ENCODE measurements at regions not wholly inside any gene's neighbourhood (a gene's known extent, or its start where the extent isn't known, plus 50 kb on each side); places are given as distances from the start of the nearest gene placed in this dataset.
"Not testable (repeated sequence)": the region's sequence is repeated elsewhere in the genome, so short reads cannot be mapped to it uniquely, and the experiment has no call there.

GRCh38 chr7:130849604-130850003 lies 115.6 kb upstream of the KLF14 start:
- no peak for DNase-seq

- no peak for DNase-seq
These were observed 116.9 kb upstream of the KLF14 start for GRCh38 chr7:130850956-130851355.

GRCh38 chr7:130852867-130853266 lies 118.9 kb upstream of the KLF14 start:
- DNase-seq, result no peak

GRCh38 chr7:130853503-130854279 lies 119.7 kb upstream of the KLF14 start:
- no peak for DNase-seq

GRCh38 chr7:130854481-130854880 lies 120.5 kb upstream of the KLF14 start:
- no peak for DNase-seq

GRCh38 chr7:130856866-130857265 lies 122.9 kb upstream of the KLF14 start:
- no peak for DNase-seq

GRCh38 chr7:130860832-130861231 lies 126.8 kb upstream of the KLF14 start:
- not testable (repeated sequence) for DNase-seq

GRCh38 chr7:130865408-130866236 lies 131.6 kb upstream of the KLF14 start:
- DNase-seq, result no peak

- DNase-seq, result no peak
These were observed 133.0 kb upstream of the KLF14 start for GRCh38 chr7:130867039-130867438.

- no peak for DNase-seq
These were observed 133.7 kb upstream of the KLF14 start for GRCh38 chr7:130867581-130868136.

- DNase-seq, result no peak
These were observed 134.1 kb upstream of the KLF14 start for GRCh38 chr7:130868139-130868538.

- no peak for DNase-seq
These were observed 135.9 kb upstream of the KLF14 start for GRCh38 chr7:130869918-130870317.

- DNase-seq, result no peak
These were observed 138.3 kb upstream of the KLF14 start for GRCh38 chr7:130872341-130872740.

GRCh38 chr7:130872756-130873448 lies 138.9 kb upstream of the KLF14 start:
- DNase-seq, result no peak

- no peak for DNase-seq
These were observed 140.3 kb upstream of the KLF14 start for GRCh38 chr7:130874071-130874915.

- peak; percentile 17 for DNase-seq
These were observed 141.3 kb upstream of the KLF14 start for GRCh38 chr7:130875265-130875741.

- no peak for DNase-seq
These were observed 141.9 kb upstream of the KLF14 start for GRCh38 chr7:130875901-130876300.

- no peak for DNase-seq
These were observed 143.4 kb upstream of the KLF14 start for GRCh38 chr7:130877236-130877990.

- DNase-seq, result no peak
These were observed 143.9 kb upstream of the KLF14 start for GRCh38 chr7:130877991-130878305.

- DNase-seq, result no peak
These were observed 144.8 kb upstream of the KLF14 start for GRCh38 chr7:130878785-130879184.

- DNase-seq, result no peak
These were observed 145.2 kb upstream of the KLF14 start for GRCh38 chr7:130879191-130879590.

- DNase-seq, result no peak
These were observed 146.7 kb upstream of the KLF14 start for GRCh38 chr7:130880668-130881067.

All from NCI-H146 (cell line).